Gastrocnemius medialis (tissue), 4 donors: ENCODE measurements at regions not wholly inside any gene's neighbourhood (a gene's known extent, or its start where the extent isn't known, plus 50 kb on each side); places are given as distances from the start of the nearest gene placed in this dataset.

Experiments
- CTCF ChIP-seq, 5 experiments: fragments of 450-650 bp in 3 of 5; fragments of 200-600 bp in 2 of 5; sonication (generic) in 2 of 5; IDR thresholded peaks in 4 of 5; conservative IDR thresholded peaks in 1 of 5; 1 replicate in 4 of 5; 2 replicates in 1 of 5; pipeline ENCODE4 v1.5.1; 2016 to 2019; ENCODE audit warnings: antibody characterized with exemption in 5 of 5, mild to moderate bottlenecking in 3 of 5, moderate library complexity in 3 of 5
- POLR2A ChIP-seq, 2 donors: fragments of 450-650 bp; IDR thresholded peaks; one replicate each; pipeline ENCODE4 v1.6.1; 2017; ENCODE audit warnings: antibody characterized with exemption in 2 of 2, mild to moderate bottlenecking in 2 of 2, moderate library complexity in 2 of 2

GRCh38 chr13:104414771-104415170 is 1348.6 kb upstream of the SLC10A2 start:
- TF ChIP-seq CTCF (IDR thresholded peaks at IDR 0.05 in 4 of 5, conservative IDR thresholded peaks at IDR 0.05 in 1 of 5): no peak
- no peak for TF ChIP-seq POLR2A (IDR thresholded peaks at IDR 0.05)
